ENCODE measurements at regions not wholly inside any gene's neighbourhood (a gene's known extent, or its start where the extent isn't known, plus 50 kb on each side); places are given as distances from the start of the nearest gene placed in this dataset.

- Histone ChIP-seq H3K4me3 (ENCODE audit: insufficient read depth, low read length, poor library complexity, severe bottlenecking) (no peak overlapping the region), H3K27me3 (ENCODE audit: low read length) (no peaks in the 10 kb centered on the region), H3K9me2 (replicated peaks; ENCODE audit: insufficient read depth, low read length) (0 out of 2 replicates have a peak, but pooled peaks cover 4% of the 10 kb centered on the region), H3K79me2 (ENCODE audit: insufficient read depth, low read length) (no peaks in the 10 kb centered on the region), H3F3A (ENCODE audit: insufficient read depth) (no peaks in the 10 kb centered on the region), H3K36me3 (ENCODE audit: low read length) (no peaks in the 10 kb centered on the region), H3K4me2 (ENCODE audit: low read depth, low read length, poor library complexity, severe bottlenecking) (no peak overlapping the region), H3K9me3 (ENCODE audit: insufficient read depth, low read length) (no peaks in the 10 kb centered on the region), H4K20me1 (ENCODE audit: low read depth, low read length) (no peaks in the 10 kb centered on the region), H3K9ac (ENCODE audit: low read length) (no peak overlapping the region), H3K27ac (ENCODE audit: low read depth, low read length) (no peak overlapping the region), H2AFZ (ENCODE audit: low read depth, low read length, severe bottlenecking) (no peak overlapping the region)
- TF ChIP-seq CTCF (IDR thresholded peaks at IDR 0.05; ENCODE audit: insufficient read depth, low read length, poor library complexity, severe bottlenecking) (no peak), EZH2phosphoT487 (conservative IDR thresholded peaks at IDR 0.05; ENCODE audit: low read length) (no peak)
Observed at GRCh38 chr11:98358551-98358950, 662.2 kb upstream of the CNTN5 start.

DNA sequence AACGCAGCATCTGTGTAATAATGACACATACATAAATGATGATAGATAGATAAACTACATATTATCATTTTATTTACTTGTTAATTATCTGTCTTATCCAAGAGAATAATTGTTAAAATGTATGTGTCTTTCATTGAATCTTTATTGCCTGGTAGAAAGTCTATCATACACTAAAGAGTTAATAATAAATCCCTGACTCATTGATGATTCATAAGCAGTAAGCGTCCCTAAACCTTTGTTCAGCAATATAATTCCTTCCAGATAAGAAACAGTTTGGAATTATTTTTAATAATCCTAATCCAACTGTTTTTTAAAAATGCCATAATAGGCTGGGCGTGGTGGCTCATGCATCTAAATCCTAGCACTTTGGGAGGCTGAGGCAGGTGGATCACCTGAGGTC lies 655.6 kb upstream of the CNTN5 start:
- H3K79me2 ChIP-seq (ENCODE audit: insufficient read depth, low read length), result no peaks in the 10 kb centered on the region
- H3K9me3 ChIP-seq (ENCODE audit: insufficient read depth, low read length), result no peaks in the 10 kb centered on the region
- H3K4me2 ChIP-seq (ENCODE audit: low read depth, low read length, poor library complexity, severe bottlenecking), result no peak overlapping the region
- H3K9me2 ChIP-seq (replicated peaks; ENCODE audit: insufficient read depth, low read length), result no peaks in the 10 kb centered on the region
- no peaks in the 10 kb centered on the region for H3K36me3 ChIP-seq (ENCODE audit: low read length)
- H3K27me3 ChIP-seq (ENCODE audit: low read length), result no peaks in the 10 kb centered on the region
- no peak overlapping the region for H3K4me3 ChIP-seq (ENCODE audit: insufficient read depth, low read length, poor library complexity, severe bottlenecking)
- H3K27ac ChIP-seq (ENCODE audit: low read depth, low read length), result no peak overlapping the region
- TF ChIP-seq EZH2phosphoT487 (conservative IDR thresholded peaks at IDR 0.05; ENCODE audit: low read length) (no peak), CTCF (IDR thresholded peaks at IDR 0.05; ENCODE audit: insufficient read depth, low read length, poor library complexity, severe bottlenecking) (no peak)
- H2AFZ ChIP-seq (ENCODE audit: low read depth, low read length, severe bottlenecking), result no peak overlapping the region
- no peak overlapping the region for H3K9ac ChIP-seq (ENCODE audit: low read length)
- no peaks in the 10 kb centered on the region for H3F3A ChIP-seq (ENCODE audit: insufficient read depth)
- H4K20me1 ChIP-seq (ENCODE audit: low read depth, low read length), result no peaks in the 10 kb centered on the region

DNA sequence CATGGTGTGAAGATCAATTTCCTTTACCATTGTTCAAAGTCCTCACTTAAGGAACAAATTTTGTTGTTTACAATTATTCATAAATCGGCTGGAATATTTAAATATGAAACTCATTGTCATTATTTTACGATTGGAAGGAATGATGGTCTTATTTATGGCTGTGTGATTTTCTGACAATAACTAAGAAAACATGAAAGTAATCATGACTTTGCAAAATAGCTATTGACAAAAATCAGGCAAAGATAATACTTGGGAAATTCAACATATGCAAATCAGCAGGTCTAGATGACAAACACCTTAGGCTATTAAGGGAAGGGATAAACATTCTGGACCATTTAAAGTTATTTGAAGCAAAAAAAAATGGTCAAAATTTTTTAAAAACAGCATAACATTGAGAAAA lies 654.8 kb upstream of the CNTN5 start:
- no peaks in the 10 kb centered on the region for H3K9me2 ChIP-seq (replicated peaks; ENCODE audit: insufficient read depth, low read length)
- TF ChIP-seq EZH2phosphoT487 (conservative IDR thresholded peaks at IDR 0.05; ENCODE audit: low read length), result no peak
- TF ChIP-seq CTCF (IDR thresholded peaks at IDR 0.05; ENCODE audit: insufficient read depth, low read length, poor library complexity, severe bottlenecking), result no peak
- H3K79me2 ChIP-seq (ENCODE audit: insufficient read depth, low read length), result no peaks in the 10 kb centered on the region
- no peaks in the 10 kb centered on the region for H3K27me3 ChIP-seq (ENCODE audit: low read length)
- H2AFZ ChIP-seq (ENCODE audit: low read depth, low read length, severe bottlenecking), result no peak overlapping the region
- H3K4me2 ChIP-seq (ENCODE audit: low read depth, low read length, poor library complexity, severe bottlenecking), result no peak overlapping the region
- no peaks in the 10 kb centered on the region for H4K20me1 ChIP-seq (ENCODE audit: low read depth, low read length)
- no peak overlapping the region for H3K27ac ChIP-seq (ENCODE audit: low read depth, low read length)
- no peak overlapping the region for H3K4me3 ChIP-seq (ENCODE audit: insufficient read depth, low read length, poor library complexity, severe bottlenecking)
- H3K36me3 ChIP-seq (ENCODE audit: low read length), result no peaks in the 10 kb centered on the region
- H3K9ac ChIP-seq (ENCODE audit: low read length), result no peak overlapping the region
- H3F3A ChIP-seq (ENCODE audit: insufficient read depth), result no peaks in the 10 kb centered on the region
- no peaks in the 10 kb centered on the region for H3K9me3 ChIP-seq (ENCODE audit: insufficient read depth, low read length)
